Stomach smooth muscle (tissue), 2 donors: ENCODE measurements at regions not wholly inside any gene's neighbourhood (a gene's known extent, or its start where the extent isn't known, plus 50 kb on each side); places are given as distances from the start of the nearest gene placed in this dataset.

ENCODE experiments used
- H3K27ac ChIP-seq: one replicate; pipeline ENCODE4 v1.7.0; 2013; ENCODE audit warnings: mild to moderate bottlenecking, low read length, inconsistent platforms
- H3K27me3 ChIP-seq, 2 donors: one replicate each; pipeline ENCODE4 v1.7.0; 2013; ENCODE audit warnings: low read length in 2 of 2; ENCODE audit not compliant: insufficient read depth in 2 of 2, control insufficient read depth in 1 of 2
- H3K36me3 ChIP-seq, 2 donors: one replicate each; pipeline ENCODE4 v1.7.0; 2013; ENCODE audit warnings: low read length in 2 of 2; ENCODE audit not compliant: control insufficient read depth in 2 of 2, insufficient read depth in 2 of 2
- H3K4me1 ChIP-seq: one replicate; pipeline ENCODE4 v1.7.0; 2013; ENCODE audit warnings: low read length; ENCODE audit not compliant: control insufficient read depth, insufficient read depth
- H3K4me3 ChIP-seq, 2 donors: one replicate each; pipeline ENCODE4 v1.7.0; 2013; ENCODE audit warnings: low read length in 2 of 2
- H3K9ac ChIP-seq, 2 donors: one replicate each; pipeline ENCODE4 v1.7.0; 2013; ENCODE audit warnings: low read length in 2 of 2, mild to moderate bottlenecking in 1 of 2
- H3K9me3 ChIP-seq, 2 donors: one replicate each; pipeline ENCODE4 v1.7.0; 2013; ENCODE audit warnings: low read length in 2 of 2; ENCODE audit not compliant: control insufficient read depth in 2 of 2
- donor health status: healthy.
- donor health status: Pancreatic carcinoma.

- H3K9me3 ChIP-seq = peaks cover 0 to 2% of the 10 kb centered on the region in 2 donors
- H3K27ac ChIP-seq = no peak overlapping the region
- no peaks in the 10 kb centered on the region for H3K27me3 ChIP-seq
- no peak overlapping the region for H3K4me3 ChIP-seq
- H3K4me1 ChIP-seq = no peaks in the 10 kb centered on the region
- no peak overlapping the region for H3K9ac ChIP-seq
- no peaks in the 10 kb centered on the region for H3K36me3 ChIP-seq
Observed at GRCh38 chr10:60666221-60666620, 112.1 kb upstream of the CDK1 start.

GRCh38 chr10:60664859-60665258, 113.4 kb upstream of the CDK1 start:
- Histone ChIP-seq H3K4me1 (no peaks in the 10 kb centered on the region), H3K9ac (no peak overlapping the region), H3K4me3 (no peak overlapping the region), H3K27me3 (no peaks in the 10 kb centered on the region), H3K36me3 (no peaks in the 10 kb centered on the region), H3K9me3 (no peaks in the 10 kb centered on the region), H3K27ac (no peak overlapping the region)

GRCh38 chr10:60663850-60664249, 114.4 kb upstream of the CDK1 start:
- no peaks in the 10 kb centered on the region for H3K27me3 ChIP-seq
- no peak overlapping the region for H3K27ac ChIP-seq
- H3K4me1 ChIP-seq = no peaks in the 10 kb centered on the region
- H3K4me3 ChIP-seq = no peak overlapping the region
- H3K9me3 ChIP-seq = no peaks in the 10 kb centered on the region
- H3K9ac ChIP-seq = no peak overlapping the region
- no peaks in the 10 kb centered on the region for H3K36me3 ChIP-seq

- Histone ChIP-seq H3K4me1 (no peaks in the 10 kb centered on the region), H3K27me3 (no peaks in the 10 kb centered on the region), H3K9me3 (no peaks in the 10 kb centered on the region), H3K9ac (no peak overlapping the region), H3K27ac (no peak overlapping the region), H3K36me3 (no peaks in the 10 kb centered on the region), H3K4me3 (no peak overlapping the region)
Observed at GRCh38 chr10:60662917-60663614, 115.2 kb upstream of the CDK1 start.

GRCh38 chr10:60661637-60662036, 116.6 kb upstream of the CDK1 start:
- no peaks in the 10 kb centered on the region for H3K4me1 ChIP-seq

GRCh38 chr10:60660625-60661024, 117.7 kb upstream of the CDK1 start:
- no peak overlapping the region for H3K27ac ChIP-seq
- no peak overlapping the region for H3K4me3 ChIP-seq
- H3K4me1 ChIP-seq = no peaks in the 10 kb centered on the region
- no peaks in the 10 kb centered on the region for H3K9me3 ChIP-seq
- H3K36me3 ChIP-seq = no peaks in the 10 kb centered on the region
- no peak overlapping the region for H3K9ac ChIP-seq
- H3K27me3 ChIP-seq = no peaks in the 10 kb centered on the region

More at GRCh38 chr10:60661637-60662036, 116.6 kb upstream of the CDK1 start:
- H3K9ac ChIP-seq = no peak overlapping the region
- H3K9me3 ChIP-seq = no peaks in the 10 kb centered on the region
- no peaks in the 10 kb centered on the region for H3K36me3 ChIP-seq
- no peaks in the 10 kb centered on the region for H3K27me3 ChIP-seq
- H3K4me3 ChIP-seq = no peak overlapping the region
- no peak overlapping the region for H3K27ac ChIP-seq

GRCh38 chr10:60654813-60655464, 123.3 kb upstream of the CDK1 start:
- Histone ChIP-seq H3K9ac (no peak overlapping the region), H3K4me3 (no peak overlapping the region), H3K4me1 (no peaks in the 10 kb centered on the region), H3K27ac (no peak overlapping the region), H3K9me3 (no peaks in the 10 kb centered on the region), H3K27me3 (no peaks in the 10 kb centered on the region), H3K36me3 (no peaks in the 10 kb centered on the region)

- no peaks in the 10 kb centered on the region for H3K4me1 ChIP-seq
- H3K9me3 ChIP-seq = no peaks in the 10 kb centered on the region
- H3K27ac ChIP-seq = no peak overlapping the region
- no peaks in the 10 kb centered on the region for H3K36me3 ChIP-seq
- H3K4me3 ChIP-seq = no peak overlapping the region
- no peaks in the 10 kb centered on the region for H3K27me3 ChIP-seq
- H3K9ac ChIP-seq = no peak overlapping the region
Observed at GRCh38 chr10:60652628-60653027, 125.7 kb upstream of the CDK1 start.

- Histone ChIP-seq H3K4me3 (no peak overlapping the region), H3K4me1 (no peaks in the 10 kb centered on the region), H3K9ac (no peak overlapping the region), H3K27ac (no peak overlapping the region), H3K27me3 (no peaks in the 10 kb centered on the region), H3K36me3 (no peaks in the 10 kb centered on the region), H3K9me3 (no peaks in the 10 kb centered on the region)
Observed at GRCh38 chr10:60650378-60650800, 127.9 kb upstream of the CDK1 start.

GRCh38 chr10:60649485-60650377, 128.5 kb upstream of the CDK1 start:
- Histone ChIP-seq H3K27ac (no peak overlapping the region), H3K4me3 (no peak overlapping the region), H3K36me3 (no peaks in the 10 kb centered on the region), H3K9me3 (no peaks in the 10 kb centered on the region), H3K4me1 (no peaks in the 10 kb centered on the region), H3K9ac (no peak overlapping the region), H3K27me3 (no peaks in the 10 kb centered on the region)
